Peyer's patch (tissue), 4 donors: ENCODE measurements at regions not wholly inside any gene's neighbourhood (a gene's known extent, or its start where the extent isn't known, plus 50 kb on each side); places are given as distances from the start of the nearest gene placed in this dataset.

Experiments
- POLR2A ChIP-seq, 2 donors: fragments of 450-650 bp; IDR thresholded peaks; one replicate each; pipeline ENCODE4 v1.5.1; 2017; ENCODE audit warnings: antibody characterized with exemption in 2 of 2, mild to moderate bottlenecking in 2 of 2, moderate library complexity in 2 of 2
- TF ChIP-seq, protein P1 (sequence below), 6 experiments: fragments of 450-650 bp in 4 of 6; fragments of 200-600 bp in 2 of 6; sonication (generic) in 1 of 6; IDR thresholded peaks; one replicate each; pipeline ENCODE4 v1.5.1; 2017 to 2019; ENCODE audit warnings: antibody characterized with exemption in 6 of 6, mild to moderate bottlenecking in 3 of 6, moderate library complexity in 1 of 6

DNA sequence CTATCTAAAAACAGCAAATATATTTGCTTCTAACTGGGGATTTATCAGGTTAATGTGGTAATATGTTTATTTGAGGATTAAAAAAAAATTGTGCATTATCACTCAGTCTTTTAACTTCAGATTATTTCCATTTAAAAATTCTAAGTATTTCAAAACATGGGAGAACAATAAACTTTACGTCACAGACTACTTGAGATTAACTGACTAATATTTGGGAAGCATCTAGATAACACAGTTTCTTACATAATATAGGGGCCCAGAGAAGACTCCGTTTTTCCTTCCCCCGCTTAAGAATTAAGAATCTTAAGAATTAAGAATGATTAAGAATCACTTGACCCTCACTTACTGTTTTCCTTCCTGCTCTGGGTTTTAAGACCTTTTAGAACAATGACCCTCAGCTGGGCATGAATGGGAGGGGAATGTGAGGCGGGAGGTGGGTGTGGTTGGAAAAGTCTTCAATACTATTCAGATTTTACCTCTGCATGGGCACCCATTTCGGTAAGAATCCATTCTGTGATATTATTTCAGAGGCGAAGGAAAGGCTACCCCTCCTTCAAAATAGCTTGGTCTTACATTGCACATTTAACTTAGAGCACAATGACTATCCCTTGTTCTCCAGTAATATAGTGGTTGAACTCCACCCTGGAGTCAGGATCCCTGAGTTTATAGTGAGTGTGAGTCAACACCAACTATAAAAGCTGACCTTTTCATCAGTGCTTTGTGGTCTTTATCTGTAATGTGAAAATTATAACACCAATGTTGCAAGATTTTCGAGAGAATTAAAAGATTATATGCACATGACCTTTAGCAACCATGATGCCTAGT, 821.3 kb downstream of the USP25 start:
- TF ChIP-seq, protein P1, sequence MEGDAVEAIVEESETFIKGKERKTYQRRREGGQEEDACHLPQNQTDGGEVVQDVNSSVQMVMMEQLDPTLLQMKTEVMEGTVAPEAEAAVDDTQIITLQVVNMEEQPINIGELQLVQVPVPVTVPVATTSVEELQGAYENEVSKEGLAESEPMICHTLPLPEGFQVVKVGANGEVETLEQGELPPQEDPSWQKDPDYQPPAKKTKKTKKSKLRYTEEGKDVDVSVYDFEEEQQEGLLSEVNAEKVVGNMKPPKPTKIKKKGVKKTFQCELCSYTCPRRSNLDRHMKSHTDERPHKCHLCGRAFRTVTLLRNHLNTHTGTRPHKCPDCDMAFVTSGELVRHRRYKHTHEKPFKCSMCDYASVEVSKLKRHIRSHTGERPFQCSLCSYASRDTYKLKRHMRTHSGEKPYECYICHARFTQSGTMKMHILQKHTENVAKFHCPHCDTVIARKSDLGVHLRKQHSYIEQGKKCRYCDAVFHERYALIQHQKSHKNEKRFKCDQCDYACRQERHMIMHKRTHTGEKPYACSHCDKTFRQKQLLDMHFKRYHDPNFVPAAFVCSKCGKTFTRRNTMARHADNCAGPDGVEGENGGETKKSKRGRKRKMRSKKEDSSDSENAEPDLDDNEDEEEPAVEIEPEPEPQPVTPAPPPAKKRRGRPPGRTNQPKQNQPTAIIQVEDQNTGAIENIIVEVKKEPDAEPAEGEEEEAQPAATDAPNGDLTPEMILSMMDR (IDR thresholded peaks at IDR 0.05): no peak
- TF ChIP-seq POLR2A (IDR thresholded peaks at IDR 0.05): no peak
